Astrocyte of the cerebellum (primary cell): ENCODE measurements at regions not wholly inside any gene's neighbourhood (a gene's known extent, or its start where the extent isn't known, plus 50 kb on each side); places are given as distances from the start of the nearest gene placed in this dataset.

ENCODE experiments used
- DNase-seq: peaks from one replicate; pipeline ENCODE4 v3.0.0-alpha.2; 2011; ENCODE audit warnings: low read depth
- H3K4me3 ChIP-seq: 2 replicates; pipeline ENCODE4 v1.5.1; 2011; ENCODE audit warnings: mild to moderate bottlenecking, low read depth, low read length, moderate library complexity
- CTCF ChIP-seq: IDR thresholded peaks from 2 replicates; pipeline ENCODE4 v1.5.1; 2012; ENCODE audit warnings: low read length, low read depth, moderate library complexity, mild to moderate bottlenecking; ENCODE audit errors: missing control alignments
- in situ Hi-C: cut with HindIII; loops from 2 replicates; pipeline ENCODE4 v1.10.0; 2017; ENCODE audit warnings: low sequenced_read_pairs

GRCh38 chr7:125390981-125391380 lies 461.4 kb upstream of the POT1 start:
- H3K4me3 ChIP-seq, result no peak overlapping the region
- in situ Hi-C loops, result no loop called here
- DNase-seq, result no peak
- TF ChIP-seq CTCF, result no peak

- H3K4me3 ChIP-seq, result no peak overlapping the region
- no peak for TF ChIP-seq CTCF
- in situ Hi-C loops, result no loop called here
- no peak for DNase-seq
These were observed 456.6 kb upstream of the POT1 start for GRCh38 chr7:125386211-125386610.

GRCh38 chr7:125383324-125383723 lies 453.7 kb upstream of the POT1 start:
- TF ChIP-seq CTCF, result no peak
- no peak overlapping the region for H3K4me3 ChIP-seq
- no peak for DNase-seq
- in situ Hi-C loops, result no loop called here

- in situ Hi-C loops, result no loop called here
- TF ChIP-seq CTCF, result no peak
- no peak for DNase-seq
- no peak overlapping the region for H3K4me3 ChIP-seq
These were observed 452.8 kb upstream of the POT1 start for GRCh38 chr7:125382401-125382800.

GRCh38 chr7:125375942-125376341 lies 446.3 kb upstream of the POT1 start:
- DNase-seq, result no peak
- no peak for TF ChIP-seq CTCF
- no peak overlapping the region for H3K4me3 ChIP-seq
- in situ Hi-C loops, result no loop called here

GRCh38 chr7:125370502-125370901 lies 440.9 kb upstream of the POT1 start:
- DNase-seq, result no peak
- no peak for TF ChIP-seq CTCF
- no peak overlapping the region for H3K4me3 ChIP-seq
- in situ Hi-C loops, result no loop called here

- in situ Hi-C loops, result no loop called here
- DNase-seq, result no peak
- no peak overlapping the region for H3K4me3 ChIP-seq
- no peak for TF ChIP-seq CTCF
These were observed 434.2 kb upstream of the POT1 start for GRCh38 chr7:125363873-125364272.
